Neural progenitor cell (in vitro differentiated cells): ENCODE measurements at regions not wholly inside any gene's neighbourhood (a gene's known extent, or its start where the extent isn't known, plus 50 kb on each side); places are given as distances from the start of the nearest gene placed in this dataset.

Experiments used
- CTCF ChIP-seq: fragments of 200-600 bp; sonication (generic); IDR thresholded peaks from 2 replicates; pipeline ENCODE4 v1.5.1; 2017; ENCODE audit warnings: antibody characterized with exemption, mild to moderate bottlenecking
- EZH2phosphoT487 ChIP-seq: fragments of 200-600 bp; sonication (generic); IDR thresholded peaks from 2 replicates; pipeline ENCODE4 v1.6.1; 2017; ENCODE audit warnings: antibody characterized with exemption

- no peak for TF ChIP-seq EZH2phosphoT487
- TF ChIP-seq CTCF = no peak
Observed at GRCh38 chr6:21527731-21528130, 65.8 kb upstream of the SOX4 start.
